Colonic mucosa (tissue), 4 donors: ENCODE measurements at regions not wholly inside any gene's neighbourhood (a gene's known extent, or its start where the extent isn't known, plus 50 kb on each side); places are given as distances from the start of the nearest gene placed in this dataset.

Source experiments
- DNase-seq: peaks from one replicate; pipeline ENCODE4 v3.0.0-alpha.2; 2020
- H3K27ac ChIP-seq: fragments of 200-600 bp; one replicate; pipeline ENCODE4 v1.8.0; 2021
- H3K27me3 ChIP-seq: fragments of 200-600 bp; one replicate; pipeline ENCODE4 v1.8.0; 2021
- H3K36me3 ChIP-seq: fragments of 200-600 bp; one replicate; pipeline ENCODE4 v1.8.0; 2021
- H3K4me1 ChIP-seq: fragments of 200-600 bp; one replicate; pipeline ENCODE4 v1.8.0; 2021; ENCODE audit warnings: mild to moderate bottlenecking
- H3K4me3 ChIP-seq: fragments of 200-600 bp; one replicate; pipeline ENCODE4 v1.8.0; 2021
- H3K9ac ChIP-seq, 2 donors: one replicate each; pipeline ENCODE4 v1.7.0; 2013; ENCODE audit warnings: control low read depth in 2 of 2, low read depth in 2 of 2, low read length in 2 of 2
- H3K9me3 ChIP-seq: fragments of 200-600 bp; one replicate; pipeline ENCODE4 v1.8.0; 2021
- CTCF ChIP-seq: fragments of 200-600 bp; IDR thresholded peaks from one replicate; pipeline ENCODE4 v1.8.0; 2022; ENCODE audit warnings: antibody characterized with exemption, mild to moderate bottlenecking
- intact Hi-C: fragments of 100-400 bp; cut with DNase I; formaldehyde crosslinking; loops from one replicate; pipeline ENCODE4 v1.14.1; 2022
- donor health status: healthy.
- donor health status: DM: no; HTN: no; CAD: no.
- donor health status: DM: no; HTN: no; CAD: no.

GRCh38 chr6:108748959-108749358, 99.3 kb upstream of the ARMC2 start:
- DNase-seq, result no peak
- H3K4me3 ChIP-seq, result no peak overlapping the region
- intact Hi-C loops, result no loop called here
- no peak overlapping the region for H3K27ac ChIP-seq
- H3K9me3 ChIP-seq, result no peaks in the 10 kb centered on the region
- no peaks in the 10 kb centered on the region for H3K27me3 ChIP-seq
- no peak overlapping the region for H3K9ac ChIP-seq
- H3K36me3 ChIP-seq, result no peaks in the 10 kb centered on the region
- no peak for TF ChIP-seq CTCF
- H3K4me1 ChIP-seq, result no peaks in the 10 kb centered on the region

GRCh38 chr6:108750801-108751200, 97.4 kb upstream of the ARMC2 start:
- intact Hi-C loops, result no loop called here
- no peak for DNase-seq
- H3K36me3 ChIP-seq, result no peaks in the 10 kb centered on the region

GRCh38 chr6:108751282-108751681, 96.9 kb upstream of the ARMC2 start:
- no peak for DNase-seq
- Histone ChIP-seq H3K9ac (no peak overlapping the region), H3K4me1 (no peaks in the 10 kb centered on the region), H3K27me3 (no peaks in the 10 kb centered on the region), H3K4me3 (no peak overlapping the region), H3K9me3 (no peaks in the 10 kb centered on the region), H3K27ac (no peak overlapping the region), H3K36me3 (no peaks in the 10 kb centered on the region)
- intact Hi-C loops, result no loop called here
- no peak for TF ChIP-seq CTCF

More at GRCh38 chr6:108750801-108751200, 97.4 kb upstream of the ARMC2 start:
- H3K4me3 ChIP-seq, result no peak overlapping the region
- no peak overlapping the region for H3K27ac ChIP-seq
- no peaks in the 10 kb centered on the region for H3K27me3 ChIP-seq
- H3K4me1 ChIP-seq, result no peaks in the 10 kb centered on the region
- no peak overlapping the region for H3K9ac ChIP-seq
- TF ChIP-seq CTCF, result no peak
- no peaks in the 10 kb centered on the region for H3K9me3 ChIP-seq

GRCh38 chr6:108751851-108752732, 96.1 kb upstream of the ARMC2 start:
- Histone ChIP-seq H3K36me3 (no peaks in the 10 kb centered on the region), H3K27ac (no peak overlapping the region), H3K4me1 (no peaks in the 10 kb centered on the region), H3K9me3 (no peaks in the 10 kb centered on the region), H3K27me3 (no peaks in the 10 kb centered on the region), H3K9ac (no peak overlapping the region), H3K4me3 (no peak overlapping the region)
- no peak for TF ChIP-seq CTCF
- DNase-seq, result no peak
- intact Hi-C loops, result no loop called here

GRCh38 chr6:108752733-108753590, 95.3 kb upstream of the ARMC2 start:
- no peaks in the 10 kb centered on the region for H3K9me3 ChIP-seq
- H3K4me1 ChIP-seq, result no peaks in the 10 kb centered on the region
- H3K9ac ChIP-seq, result no peak overlapping the region
- no peaks in the 10 kb centered on the region for H3K27me3 ChIP-seq
- TF ChIP-seq CTCF, result no peak
- intact Hi-C loops, result no loop called here
- no peak overlapping the region for H3K4me3 ChIP-seq
- no peaks in the 10 kb centered on the region for H3K36me3 ChIP-seq
- H3K27ac ChIP-seq, result no peak overlapping the region
- no peak for DNase-seq
